ENCODE measurements at regions not wholly inside any gene's neighbourhood (a gene's known extent, or its start where the extent isn't known, plus 50 kb on each side); places are given as distances from the start of the nearest gene placed in this dataset.

GRCh38 chr10:59085711-59086502 lies 90.5 kb upstream of the PHYHIPL start:
- WGBS (ENCODE audit: low lambda C conversion rate), result 88% methylated on average over 6 of the region's 6 CpGs
- Histone ChIP-seq H3K4me2 (no peak overlapping the region), H3K79me2 (ENCODE audit: insufficient read depth) (no peaks in the 10 kb centered on the region), H3K4me1 (ENCODE audit: control insufficient read depth in 1 of 2, insufficient read depth in 2 of 2, low read depth in 1 of 2, low read length in 1 of 2) (peaks cover 0 to 3% of the 10 kb centered on the region in 2 experiments; a peak in 2 of 4 replicates), H3K4me3 (ENCODE audit: low read depth in 2 of 2, low read length in 1 of 2) (no peak overlapping the region), H3K27ac (ENCODE audit: low read depth in 2 of 2, low read length in 1 of 2) (no peak overlapping the region), H3K36me3 (replicated peaks in 1 of 2; ENCODE audit: control insufficient read depth in 1 of 2, insufficient read depth in 2 of 2, low read length in 1 of 2) (no peaks in the 10 kb centered on the region), H3K9me3 (no peaks in the 10 kb centered on the region), H3K9me2 (no peaks in the 10 kb centered on the region), H3K9ac (no peak overlapping the region), H4K20me1 (ENCODE audit: insufficient read depth) (no peaks in the 10 kb centered on the region), H3F3A (replicated peaks; ENCODE audit: insufficient read depth) (no peaks in the 10 kb centered on the region), H2AFZ (ENCODE audit: low read depth) (no peak overlapping the region), H3K27me3 (ENCODE audit: insufficient read depth) (no peaks in the 10 kb centered on the region)
- ChIA-PET CTCF (interaction anchor here (1.0 kb wide), 1 partner anchor 12 kb away, joined by 3 read pairs; no protein-coding TSS in a partner anchor), POLR2A (no interaction called here)
- no peak for DNase-seq
- TF ChIP-seq NFIC (IDR thresholded peaks at IDR 0.05; ENCODE audit: borderline replicate concordance) (no peak), JUND (IDR thresholded peaks at IDR 0.05) (no peak), MAX (IDR thresholded peaks at IDR 0.05; ENCODE audit: low read depth) (no peak), TAF1 (IDR thresholded peaks at IDR 0.05; ENCODE audit: borderline replicate concordance, low read depth, low read length) (no peak), TEAD4 (IDR thresholded peaks at IDR 0.05; ENCODE audit: borderline replicate concordance, insufficient read depth) (no peak), YY1 (IDR thresholded peaks at IDR 0.05; ENCODE audit: low read depth) (no peak), MEF2A (IDR thresholded peaks at IDR 0.05; ENCODE audit: borderline replicate concordance, low read depth) (no peak), EZH2phosphoT487 (IDR thresholded peaks at IDR 0.05; ENCODE audit: borderline replicate concordance, low read depth) (no peak), RAD21 (IDR thresholded peaks at IDR 0.05; ENCODE audit: low read length) (no peak), TCF12 (IDR thresholded peaks at IDR 0.05) (no peak), FOXJ3 (CRISPR knock-in tag; IDR thresholded peaks at IDR 0.05) (no peak)

- no peaks in the 10 kb centered on the region for H3K36me3 ChIP-seq (replicated peaks in 1 of 2; ENCODE audit: control insufficient read depth in 1 of 2, insufficient read depth in 2 of 2, low read length in 1 of 2)
- TF ChIP-seq USF1 (IDR thresholded peaks at IDR 0.05; ENCODE audit: borderline replicate concordance, low read depth) (no peak), GABPA (IDR thresholded peaks at IDR 0.05; ENCODE audit: low read depth) (no peak), TCF12 (IDR thresholded peaks at IDR 0.05) (no peak)
These were observed 89.0 kb upstream of the PHYHIPL start for GRCh38 chr10:59087486-59087885.

More at GRCh38 chr10:59087486-59087885, 89.0 kb upstream of the PHYHIPL start:
- ChIA-PET CTCF (interaction anchor here (0.5 to 1.2 kb wide), 2 partner anchors 11 to 19 kb away, joined by 3 to 4 read pairs; no protein-coding TSS in a partner anchor), POLR2A (no interaction called here)
- Histone ChIP-seq H3K9ac (no peak overlapping the region), H3F3A (replicated peaks; ENCODE audit: insufficient read depth) (peaks cover 5% of the 10 kb centered on the region), H3K9me2 (no peaks in the 10 kb centered on the region), H2AFZ (ENCODE audit: low read depth) (no peak overlapping the region), H3K27me3 (ENCODE audit: insufficient read depth) (no peaks in the 10 kb centered on the region), H3K4me3 (ENCODE audit: low read depth in 2 of 2, low read length in 1 of 2) (no peak overlapping the region), H3K4me1 (ENCODE audit: control insufficient read depth in 1 of 2, insufficient read depth in 2 of 2, low read depth in 1 of 2, low read length in 1 of 2) (peaks cover 0 to 3% of the 10 kb centered on the region in 2 experiments; a peak in 2 of 4 replicates), H3K27ac (ENCODE audit: low read depth in 2 of 2, low read length in 1 of 2) (no peak overlapping the region), H4K20me1 (ENCODE audit: insufficient read depth) (no peaks in the 10 kb centered on the region), H3K79me2 (ENCODE audit: insufficient read depth) (no peaks in the 10 kb centered on the region), H3K4me2 (no peak overlapping the region), H3K9me3 (no peaks in the 10 kb centered on the region)
- no peak for DNase-seq
